RPMI7951 (cell line): ENCODE measurements at regions not wholly inside any gene's neighbourhood (a gene's known extent, or its start where the extent isn't known, plus 50 kb on each side); places are given as distances from the start of the nearest gene placed in this dataset.

Experiments
- DNase-seq: peaks from one replicate; pipeline ENCODE4 v3.0.0-alpha.2; 2012; ENCODE audit warnings: low read depth

DNA sequence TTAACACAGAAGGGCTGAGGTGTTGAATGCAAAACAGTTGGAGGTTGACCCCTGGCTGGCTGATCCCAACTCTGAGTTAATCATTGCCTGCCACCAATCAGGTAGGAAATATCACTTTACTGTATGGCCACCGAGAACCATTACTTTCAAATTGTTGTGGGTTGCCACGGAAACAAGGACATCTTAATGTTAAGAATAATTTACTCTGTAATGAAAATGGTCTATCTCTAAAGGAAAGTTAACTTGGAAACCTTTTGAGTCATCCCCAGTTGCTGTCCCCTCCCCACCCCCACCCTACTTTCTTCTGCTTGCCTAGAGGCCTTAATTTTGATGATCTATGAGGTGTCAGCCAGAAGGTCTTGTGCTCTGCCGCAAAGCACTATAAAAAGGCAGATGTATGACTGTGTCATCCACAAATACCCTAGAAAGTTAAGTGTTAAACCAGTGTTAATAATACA lies 78.7 kb upstream of the SNRK start:
- peak; percentile 68 for DNase-seq

DNA sequence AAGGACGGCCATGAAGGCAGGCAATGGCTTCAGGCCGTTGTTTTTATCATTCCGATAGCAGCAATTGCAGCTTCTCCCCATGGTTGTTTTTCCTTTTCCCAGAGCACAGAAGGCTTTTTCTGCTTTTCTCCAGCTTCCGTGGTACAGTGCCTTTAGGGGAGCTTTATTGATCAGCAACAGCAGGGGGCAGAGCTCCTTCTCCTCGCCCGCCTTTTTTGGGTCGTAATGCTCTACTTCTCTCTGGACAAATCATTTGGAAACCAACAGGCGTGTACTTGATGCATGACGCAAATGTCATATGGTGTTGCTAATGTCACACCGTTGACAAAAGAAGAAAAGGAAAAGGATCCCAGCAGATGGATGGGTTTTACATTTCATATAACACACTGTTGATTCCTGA lies 79.7 kb upstream of the SNRK start:
- DNase-seq: no peak

DNA sequence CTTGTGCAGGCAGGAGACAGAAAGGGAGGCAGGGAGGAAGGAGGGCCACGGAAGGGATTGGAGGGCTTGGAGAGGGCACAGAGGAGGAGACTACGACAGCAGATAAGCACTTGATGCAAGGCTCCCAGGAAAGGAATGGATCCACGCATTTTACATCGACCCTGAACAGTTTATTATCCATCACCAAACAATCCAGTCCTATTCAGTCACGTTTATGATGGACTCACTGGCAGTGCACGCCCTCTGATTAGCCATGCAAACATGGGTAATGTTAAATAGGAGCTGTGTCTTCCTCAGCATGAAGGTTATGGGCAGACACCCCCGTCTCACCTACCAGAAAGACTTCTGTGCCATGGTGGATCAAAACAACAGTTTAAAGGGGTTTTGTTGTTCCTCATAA lies 80.2 kb upstream of the SNRK start:
- no peak for DNase-seq

DNA sequence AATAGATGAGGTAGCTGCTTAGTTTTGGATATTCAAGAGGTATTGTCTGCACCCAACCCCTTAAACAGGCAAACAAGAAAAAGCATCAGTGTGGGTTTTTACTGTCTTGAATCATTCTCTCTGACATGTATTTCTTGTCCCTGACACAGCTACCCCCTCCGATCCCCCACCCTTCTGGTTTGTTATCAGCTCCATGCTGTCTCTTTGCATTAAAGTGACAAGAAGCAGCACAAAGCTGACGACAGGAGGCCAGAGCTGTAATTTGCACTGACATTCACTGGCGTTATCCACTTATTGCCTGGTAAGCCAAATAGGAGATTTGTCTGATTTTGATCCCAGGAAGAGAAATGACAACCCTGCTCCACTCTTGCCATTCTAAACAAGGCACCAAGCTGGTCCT lies 83.3 kb upstream of the SNRK start:
- no peak for DNase-seq

DNA sequence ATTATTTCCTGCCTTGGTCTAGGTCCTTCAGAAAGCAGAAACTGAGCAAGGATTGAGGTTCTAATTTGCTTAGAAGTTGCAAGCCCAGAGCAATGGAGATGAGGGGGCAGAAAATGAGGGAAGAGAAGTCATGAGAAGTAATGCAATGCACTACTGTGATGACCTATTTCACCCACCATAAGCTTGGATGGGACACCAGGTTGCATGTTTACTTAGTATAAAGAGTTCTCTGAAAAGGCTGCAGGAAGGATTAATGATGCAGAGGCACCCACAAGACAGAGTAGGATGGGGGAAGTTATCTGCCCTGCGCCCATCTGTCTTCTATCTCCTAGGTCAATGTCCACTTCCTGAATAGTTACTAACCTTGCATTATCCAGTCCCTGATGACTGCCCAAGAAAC lies 84.8 kb upstream of the SNRK start:
- no peak for DNase-seq

DNA sequence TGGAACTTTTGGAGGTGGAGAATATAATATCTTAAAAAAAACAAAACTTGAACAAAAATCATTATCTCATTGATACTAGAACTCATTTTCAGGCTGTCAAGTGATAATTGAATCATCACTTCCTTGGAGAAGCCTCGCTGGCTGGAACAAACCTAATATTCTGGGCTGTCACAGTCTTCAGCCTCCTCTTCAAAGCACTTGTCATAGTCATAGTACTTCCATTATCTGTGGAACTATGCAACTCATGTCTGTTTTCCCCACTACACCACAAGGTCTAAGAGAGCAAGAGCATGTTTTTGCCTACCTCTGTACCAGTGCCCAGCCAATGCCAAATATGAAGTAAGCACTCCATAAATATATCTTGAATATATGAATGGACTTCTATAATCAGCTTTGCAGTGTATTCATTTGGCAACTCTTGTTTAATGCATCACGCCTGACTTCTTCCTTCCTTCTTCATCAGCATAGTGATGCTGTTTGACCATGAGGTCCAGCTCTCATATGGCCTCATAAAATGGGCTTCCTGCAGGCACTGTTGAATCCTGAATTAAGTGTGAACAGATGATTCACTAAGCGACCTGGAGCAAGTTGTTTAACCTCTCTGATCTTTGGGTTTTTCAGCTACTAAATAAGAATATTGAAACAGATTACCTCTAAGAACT lies 86.6 kb upstream of the SNRK start:
- no peak for DNase-seq

DNA sequence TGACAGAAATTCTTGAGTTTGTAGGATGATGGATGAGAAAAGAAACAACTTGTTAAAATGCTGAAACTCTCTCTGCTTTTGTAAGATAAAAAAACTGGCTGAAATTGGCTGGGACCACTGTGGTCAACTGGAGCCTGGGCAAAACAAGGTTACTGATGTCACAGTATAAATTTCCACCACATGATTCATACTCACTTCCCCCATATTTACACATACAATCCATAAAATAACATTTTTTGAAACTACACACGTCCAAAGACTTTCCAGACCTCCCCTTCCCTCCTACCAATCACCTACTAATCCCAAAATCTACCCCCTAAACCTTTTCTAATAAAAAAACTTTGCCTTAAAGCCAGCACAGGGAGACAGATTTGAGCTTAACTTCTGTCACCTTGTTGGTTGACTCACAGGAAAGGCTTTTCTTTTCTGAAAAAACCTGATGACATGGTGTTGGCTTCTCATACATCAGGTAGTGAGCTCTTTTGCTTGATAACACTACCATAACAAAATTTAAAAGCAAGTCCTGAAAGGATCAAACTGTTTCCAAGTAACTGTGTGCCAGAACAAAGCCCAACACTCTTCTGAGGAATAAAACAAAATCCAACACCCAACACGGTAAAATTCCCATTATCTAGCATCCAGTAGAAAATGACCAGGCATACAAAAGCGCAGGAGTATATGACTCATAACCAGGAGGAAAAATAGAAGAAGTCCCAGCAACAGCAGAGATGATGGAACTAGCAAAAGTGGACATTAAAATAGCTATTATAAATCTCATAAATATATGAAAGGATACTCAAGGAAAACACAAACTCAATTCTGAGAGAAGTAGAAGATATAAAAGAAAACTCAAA lies 87.3 kb upstream of the SNRK start:
- no peak for DNase-seq

DNA sequence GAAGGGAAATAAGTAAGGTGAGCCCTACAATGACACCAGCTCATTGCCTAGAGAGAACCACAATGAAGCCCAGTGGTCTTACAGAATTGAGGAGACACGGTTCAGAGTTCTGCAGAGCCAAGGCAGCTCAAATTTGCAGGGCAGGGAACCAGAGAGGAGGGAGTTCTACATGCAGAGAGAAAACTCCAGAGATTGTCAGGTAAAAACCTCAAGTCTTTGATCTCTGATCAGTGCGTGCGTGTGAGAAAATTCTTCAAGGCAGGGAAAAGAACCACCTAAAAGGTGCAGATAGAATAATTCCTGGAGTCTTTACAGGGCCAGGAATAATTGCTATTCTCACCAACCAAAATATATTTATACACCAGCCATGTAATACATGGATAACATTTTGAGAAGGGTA lies 88.0 kb upstream of the SNRK start:
- no peak for DNase-seq

DNA sequence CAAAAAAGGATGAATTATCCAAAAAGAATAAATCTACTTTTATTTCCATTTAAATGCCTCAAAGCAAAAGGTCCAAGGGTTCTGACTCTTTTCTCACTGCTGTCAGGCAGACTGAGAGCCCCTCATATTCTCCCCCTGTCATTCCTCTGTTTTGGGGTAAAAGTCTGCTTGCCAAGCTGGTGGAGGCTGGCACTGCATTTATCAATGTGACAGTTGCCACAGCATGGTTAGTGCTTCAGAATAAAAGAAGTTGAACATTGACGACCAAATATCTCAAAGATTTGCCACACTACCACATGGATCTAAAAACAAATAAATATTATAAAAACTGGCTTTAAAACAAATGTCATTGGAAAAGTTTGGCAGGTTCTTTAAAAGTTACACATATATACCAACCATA lies 89.2 kb upstream of the SNRK start:
- DNase-seq: no peak

DNA sequence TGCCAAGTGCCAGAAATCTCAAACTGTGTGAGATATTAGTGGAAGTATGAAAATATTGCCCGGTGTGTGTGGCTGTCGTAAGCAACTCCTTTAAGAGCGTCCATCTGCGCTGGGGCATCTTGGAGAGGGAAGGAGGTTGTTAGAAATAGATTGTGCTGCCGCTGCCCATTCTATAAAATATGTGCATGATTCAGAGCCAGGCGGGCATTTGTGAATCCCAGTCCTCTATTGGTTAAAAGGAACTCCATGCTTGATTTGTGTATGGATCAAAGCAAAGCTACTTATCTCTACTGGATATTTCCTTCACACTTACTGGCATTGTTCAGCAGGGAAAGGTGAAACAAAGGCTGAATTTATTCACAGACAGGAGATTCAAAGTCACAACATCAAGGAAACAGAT lies 89.6 kb upstream of the SNRK start:
- no peak for DNase-seq

DNA sequence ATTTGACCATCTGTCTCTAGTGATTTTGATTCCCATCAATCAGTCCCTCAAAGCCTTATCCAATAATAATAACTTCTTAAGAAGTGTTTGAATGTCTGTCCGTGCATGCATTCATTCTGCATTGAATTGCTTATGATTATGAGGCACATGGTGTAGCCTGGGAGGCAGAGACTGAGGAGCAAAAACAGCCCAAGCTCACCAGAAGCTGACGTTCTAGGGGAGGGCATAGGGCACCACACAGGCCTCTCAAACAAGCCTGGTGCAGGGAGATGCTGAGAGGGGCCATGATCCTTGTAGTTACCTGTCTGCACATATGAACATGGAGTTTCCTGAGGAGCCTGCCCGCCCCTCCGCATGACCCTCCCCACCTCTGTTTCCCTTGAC lies 89.2 kb upstream of the POMGNT2 start:
- no peak for DNase-seq

DNA sequence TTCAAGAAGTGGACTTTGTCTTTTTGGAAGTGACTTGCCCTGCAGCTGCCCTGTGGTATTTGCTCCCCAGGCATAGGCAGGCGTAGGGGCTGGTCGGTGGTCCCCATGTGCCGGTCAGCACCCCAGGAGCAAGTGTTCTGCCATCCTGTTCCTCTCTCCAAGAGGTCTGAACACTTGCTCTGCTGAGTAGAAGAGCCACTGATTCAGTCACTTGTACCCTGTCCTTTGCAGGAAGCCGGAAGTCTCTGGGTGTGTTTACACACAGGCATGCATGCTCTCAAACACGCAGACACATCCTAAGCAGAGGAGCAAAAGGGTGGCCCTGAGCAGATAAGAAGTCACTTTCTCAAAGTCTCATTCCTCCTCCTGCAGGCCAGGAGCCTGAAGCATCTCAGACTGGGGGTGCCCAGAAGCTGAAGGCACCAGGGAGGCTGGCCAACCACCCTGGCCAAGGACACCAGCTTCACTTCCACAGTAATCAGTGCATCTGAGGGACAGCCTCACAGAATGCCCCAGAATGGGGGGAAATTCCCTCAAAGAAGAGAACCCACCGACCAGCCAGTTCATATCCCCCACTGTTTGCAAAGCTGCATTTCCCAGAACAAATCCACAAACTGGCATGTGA lies 88.7 kb upstream of the POMGNT2 start:
- no peak for DNase-seq

DNA sequence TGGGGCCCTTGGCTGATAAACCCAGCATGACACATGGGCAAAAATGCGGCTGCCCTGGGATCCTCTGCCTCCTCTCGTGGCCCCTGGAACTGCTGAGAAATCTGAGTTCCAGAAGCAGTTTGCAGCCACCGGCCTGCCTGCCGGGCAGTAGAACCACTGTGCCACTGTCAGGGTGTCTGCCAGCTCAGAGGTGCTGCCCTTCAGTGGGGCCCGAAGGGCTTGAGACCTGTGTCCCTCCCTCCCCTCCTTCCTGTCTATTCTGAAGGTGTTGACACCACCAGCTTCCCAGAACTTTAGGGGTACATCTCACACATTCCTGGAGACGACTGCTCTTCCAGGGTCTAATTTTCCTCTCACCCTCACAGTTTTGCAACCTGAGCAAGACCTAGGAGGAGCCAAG lies 88.2 kb upstream of the POMGNT2 start:
- no peak for DNase-seq

DNA sequence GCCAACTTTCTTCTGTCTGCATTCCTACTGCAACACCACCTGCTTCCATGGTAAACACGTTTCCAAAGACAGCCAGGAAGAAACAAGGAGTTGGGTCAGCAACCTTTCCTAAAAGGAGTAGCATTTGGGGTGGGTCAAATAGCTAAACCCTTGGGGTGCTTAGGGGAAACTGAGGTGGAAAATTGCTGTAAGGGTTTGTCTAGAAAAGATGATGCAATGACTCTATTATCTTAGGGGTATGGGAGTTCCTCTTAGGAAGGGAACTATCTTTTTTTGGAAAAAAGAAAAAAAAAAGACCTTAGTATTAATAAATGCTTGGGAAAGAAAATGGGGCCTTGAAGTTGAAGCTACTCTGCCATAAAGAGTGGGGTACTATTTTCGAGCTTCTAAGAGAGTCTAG lies 86.1 kb upstream of the POMGNT2 start:
- no peak for DNase-seq

DNA sequence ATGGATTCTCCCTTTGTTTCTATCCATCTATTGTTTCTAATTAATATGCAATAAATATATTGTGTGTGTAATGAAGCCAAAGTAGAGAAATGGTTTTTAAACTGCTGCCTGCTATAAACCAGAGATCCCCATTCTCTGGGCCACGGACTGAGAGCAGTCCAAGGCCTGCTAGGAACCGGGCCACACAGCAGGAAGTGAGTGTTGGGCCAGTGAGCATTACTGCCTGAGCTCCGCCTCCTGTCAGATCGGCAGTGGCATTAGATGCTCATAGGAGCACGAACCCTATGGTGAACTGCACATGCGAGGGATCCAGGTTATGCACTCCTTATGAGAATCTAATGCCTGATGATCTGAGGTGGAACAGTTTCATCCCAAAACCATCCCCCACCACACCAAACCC lies 85.2 kb upstream of the POMGNT2 start:
- peak; percentile 14 for DNase-seq

DNA sequence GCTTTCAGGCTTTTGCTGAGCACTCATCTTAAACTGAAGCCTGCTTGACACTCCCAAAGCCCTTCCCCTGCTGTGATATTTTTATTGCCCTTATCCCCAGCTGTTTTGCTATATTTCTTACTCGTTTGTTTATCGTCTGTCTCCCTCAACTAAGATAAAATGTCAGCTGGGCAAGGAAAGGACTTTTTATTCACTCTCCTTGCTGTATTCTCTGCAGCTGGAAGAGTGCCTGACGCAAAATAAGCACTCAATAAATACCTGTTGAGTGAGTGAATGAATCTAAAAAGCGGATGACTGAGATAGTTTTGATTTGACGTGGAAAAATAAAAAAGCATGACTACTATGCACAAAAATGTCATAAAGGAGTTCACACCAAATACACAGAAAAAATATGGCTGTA lies 84.8 kb upstream of the POMGNT2 start:
- DNase-seq: peak; percentile 35

DNA sequence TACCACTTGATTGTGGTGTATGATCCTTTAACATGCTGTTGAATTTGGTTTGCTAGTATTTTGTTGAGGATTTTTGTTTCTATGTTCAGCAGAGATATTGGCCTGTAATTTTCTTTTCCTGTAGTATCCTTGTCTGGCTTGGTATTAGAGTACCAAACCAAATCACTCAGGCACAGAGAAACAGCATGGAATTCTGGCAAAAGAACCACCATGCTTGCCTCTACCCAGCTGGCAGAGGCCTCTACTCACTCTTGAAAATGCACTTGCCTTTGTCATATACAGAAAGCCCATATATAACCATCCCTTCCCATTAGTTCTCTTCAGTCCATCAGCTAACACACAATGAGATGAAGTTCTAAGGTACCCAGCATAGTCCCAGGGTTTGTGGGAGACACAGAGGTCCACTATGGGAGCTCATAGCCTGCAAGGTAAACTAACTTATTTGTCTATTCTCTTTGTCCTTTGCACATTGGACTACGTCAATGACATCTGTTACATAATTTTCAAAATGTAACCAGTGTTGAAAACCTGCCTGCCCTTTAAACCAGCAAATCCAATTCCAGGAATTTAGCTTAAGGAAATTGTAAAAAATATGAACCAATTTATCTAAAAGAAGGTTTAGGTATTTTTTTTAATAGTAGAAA lies 82.1 kb upstream of the POMGNT2 start:
- DNase-seq: no peak

DNA sequence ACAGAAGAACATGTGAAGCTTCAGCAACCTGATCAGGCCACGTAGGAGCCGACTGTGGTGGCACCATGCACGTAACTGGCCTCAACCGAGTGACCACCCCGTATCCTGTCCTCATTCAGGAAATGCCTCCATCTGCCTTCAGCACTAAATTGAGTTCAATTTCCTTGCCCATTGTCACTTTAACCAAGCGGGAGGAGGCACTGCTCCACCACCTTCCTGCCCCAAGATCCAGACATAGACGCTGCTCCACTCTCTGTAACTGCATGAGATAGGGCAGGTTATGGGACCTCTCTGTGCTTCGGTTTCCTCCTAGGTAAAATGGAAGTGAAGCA lies 80.1 kb upstream of the POMGNT2 start:
- no peak for DNase-seq

DNA sequence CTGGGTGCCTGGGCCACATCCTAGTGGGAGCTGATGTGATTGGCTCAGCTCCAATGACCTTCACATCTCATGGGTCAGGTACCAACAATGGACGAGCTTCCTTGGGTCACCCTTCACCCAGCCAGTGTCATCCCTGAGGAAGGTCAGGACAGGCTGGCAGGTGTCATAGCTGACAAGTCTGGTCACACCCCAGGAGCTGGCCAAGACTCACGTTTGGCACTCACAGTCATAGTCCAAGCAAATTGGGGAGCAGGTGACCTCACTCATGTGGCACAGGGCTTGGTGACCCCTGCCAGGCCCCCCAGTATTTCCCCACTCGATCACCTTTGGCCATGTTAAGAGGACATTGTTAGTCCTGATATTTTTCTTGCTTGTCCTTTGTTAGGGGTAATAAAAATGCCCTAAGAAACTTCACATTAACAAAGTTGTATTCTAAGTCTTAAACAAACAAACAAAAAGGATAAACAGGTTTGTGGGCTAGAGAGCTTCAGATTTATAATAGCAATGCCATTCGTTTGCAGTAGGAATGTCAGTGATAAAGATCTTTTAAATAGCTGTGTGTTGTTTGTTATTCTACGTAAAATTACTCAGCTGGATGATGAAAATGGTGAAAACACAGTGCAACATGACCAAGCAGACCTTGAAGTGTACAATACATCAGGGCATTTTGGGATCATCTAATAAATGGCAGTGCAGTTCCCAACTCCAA lies 79.5 kb upstream of the POMGNT2 start:
- DNase-seq: no peak

DNA sequence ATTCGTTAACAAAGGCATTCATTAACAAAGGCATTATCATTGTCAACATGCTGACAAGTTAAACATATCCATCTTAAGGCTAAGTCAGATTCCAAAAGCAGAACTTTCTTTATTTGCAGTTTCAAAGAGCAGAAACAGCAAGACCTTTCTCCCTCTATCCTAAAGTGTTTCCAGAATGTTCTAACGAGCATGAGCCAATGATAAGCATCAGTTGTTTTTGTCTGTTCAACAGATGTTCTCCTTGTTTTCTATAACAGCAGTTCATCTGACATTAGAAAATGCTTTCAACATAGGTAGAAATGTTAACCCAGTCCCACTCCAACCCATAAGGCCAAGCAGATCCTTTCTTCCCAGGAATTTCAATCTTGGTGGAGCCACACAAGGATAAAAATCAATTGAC lies 77.6 kb upstream of the POMGNT2 start:
- no peak for DNase-seq

DNA sequence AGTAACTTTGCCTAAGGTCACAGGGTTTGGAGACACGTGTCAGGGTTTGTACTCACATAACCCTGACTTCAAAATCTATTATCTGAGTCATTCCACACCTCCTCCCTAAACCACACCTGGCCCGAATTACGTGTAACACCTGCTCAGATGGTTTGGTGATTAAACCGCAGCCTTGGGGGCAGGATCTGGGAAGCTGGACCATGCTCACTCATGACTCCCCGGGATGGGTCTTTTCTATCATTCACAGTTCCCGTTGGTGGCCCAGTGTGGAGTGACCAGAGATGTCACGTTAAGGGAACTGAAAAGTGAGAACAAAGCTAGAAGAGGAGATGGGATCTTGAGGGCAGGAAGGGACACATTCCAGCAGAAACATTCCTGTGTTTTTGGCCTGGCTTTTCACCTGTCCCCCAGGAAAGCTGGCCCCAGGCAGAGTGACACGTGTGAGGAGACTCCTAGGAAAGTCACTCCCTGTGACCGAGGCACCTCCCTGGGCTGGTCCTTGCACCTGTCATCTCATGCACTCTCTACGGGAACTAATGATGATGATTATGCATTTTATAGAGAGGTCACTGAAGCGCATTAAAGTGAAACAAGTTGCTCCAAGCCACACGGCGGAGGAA lies 75.4 kb upstream of the POMGNT2 start:
- DNase-seq: no peak

DNA sequence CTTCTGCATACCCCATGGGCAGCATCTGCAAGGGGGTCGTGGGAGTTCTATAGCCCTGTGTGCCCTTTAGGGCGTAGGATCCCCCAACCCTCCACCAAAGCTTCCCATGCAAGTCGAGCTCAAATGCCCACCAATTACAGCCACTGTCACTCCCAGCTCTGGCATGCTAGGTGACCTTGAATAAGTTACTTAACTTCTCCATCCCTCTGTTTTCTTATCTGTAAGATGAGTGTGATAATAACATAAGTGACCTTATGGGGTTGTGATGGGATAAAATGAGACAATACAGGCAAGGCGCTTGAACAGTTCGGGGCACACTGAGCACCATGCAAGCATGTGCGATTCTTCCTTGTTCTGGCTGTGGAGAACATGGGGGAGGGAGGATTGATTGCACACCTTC lies 74.8 kb upstream of the POMGNT2 start:
- DNase-seq: no peak
